ENCODE measurements at regions not wholly inside any gene's neighbourhood (a gene's known extent, or its start where the extent isn't known, plus 50 kb on each side); places are given as distances from the start of the nearest gene placed in this dataset.

- TF ChIP-seq EZH2phosphoT487 (IDR thresholded peaks at IDR 0.05; ENCODE audit: borderline replicate concordance) = no peak
- TF ChIP-seq, protein P1, sequence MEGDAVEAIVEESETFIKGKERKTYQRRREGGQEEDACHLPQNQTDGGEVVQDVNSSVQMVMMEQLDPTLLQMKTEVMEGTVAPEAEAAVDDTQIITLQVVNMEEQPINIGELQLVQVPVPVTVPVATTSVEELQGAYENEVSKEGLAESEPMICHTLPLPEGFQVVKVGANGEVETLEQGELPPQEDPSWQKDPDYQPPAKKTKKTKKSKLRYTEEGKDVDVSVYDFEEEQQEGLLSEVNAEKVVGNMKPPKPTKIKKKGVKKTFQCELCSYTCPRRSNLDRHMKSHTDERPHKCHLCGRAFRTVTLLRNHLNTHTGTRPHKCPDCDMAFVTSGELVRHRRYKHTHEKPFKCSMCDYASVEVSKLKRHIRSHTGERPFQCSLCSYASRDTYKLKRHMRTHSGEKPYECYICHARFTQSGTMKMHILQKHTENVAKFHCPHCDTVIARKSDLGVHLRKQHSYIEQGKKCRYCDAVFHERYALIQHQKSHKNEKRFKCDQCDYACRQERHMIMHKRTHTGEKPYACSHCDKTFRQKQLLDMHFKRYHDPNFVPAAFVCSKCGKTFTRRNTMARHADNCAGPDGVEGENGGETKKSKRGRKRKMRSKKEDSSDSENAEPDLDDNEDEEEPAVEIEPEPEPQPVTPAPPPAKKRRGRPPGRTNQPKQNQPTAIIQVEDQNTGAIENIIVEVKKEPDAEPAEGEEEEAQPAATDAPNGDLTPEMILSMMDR (conservative IDR thresholded peaks at IDR 0.05; ENCODE audit: low read length) = no peak
Measured at GRCh38 chr14:22383515-22384166, 205.4 kb downstream of the DAD1 start.

Data from Loucy (cell line).